IMR-90 (cell line): ENCODE measurements at regions not wholly inside any gene's neighbourhood (a gene's known extent, or its start where the extent isn't known, plus 50 kb on each side); places are given as distances from the start of the nearest gene placed in this dataset.
"Not testable (repeated sequence)": the region's sequence is repeated elsewhere in the genome, so short reads cannot be mapped to it uniquely, and the experiment has no call there.

Source experiments
- ATAC-seq: fragments of 200-7000 bp; cut with Tn5 transposase; 2 replicates; pipeline ENCODE4 v1.9.1; 2020; ENCODE audit warnings: low read depth, mild to moderate bottlenecking, moderate library complexity
- BruUV-seq: library from RNA; stranded (reverse); fragments of 400-500 nt; replicated peaks from 2 replicates; lab custom pipeline; 2021; lab: Mats Ljungman, UMichigan
- CTCF ChIA-PET: fragments of 300-600 bp; formaldehyde crosslinking; extraction: SDS; loops from one replicate; lab custom pipeline; 2021; ENCODE audit warnings: antibody characterized with exemption; lab: Yijun Ruan, JAX
- POLR2A ChIA-PET: fragments of 300-600 bp; sonication (Branson Sonifier 250); formaldehyde crosslinking; loops from one replicate; lab custom pipeline; 2022; ENCODE audit warnings: antibody characterized with exemption; ENCODE audit not compliant: unreplicated experiment; lab: Charles Lee
- DNase-seq: peaks from one replicate; pipeline ENCODE4 v3.0.0; 2013
- H2AFZ ChIP-seq: replicated peaks from 2 replicates; pipeline ENCODE3; 2013; ENCODE audit warnings: low read length, mild to moderate bottlenecking; ENCODE audit not compliant: poor library complexity
- H2AK5ac ChIP-seq: 2 replicates; pipeline ENCODE4 v1.6.1; 2013; ENCODE audit warnings: low read depth, low read length, inconsistent platforms
- H2AK9ac ChIP-seq: replicated peaks from 2 replicates; pipeline ENCODE3; 2013; ENCODE audit warnings: mild to moderate bottlenecking, low read depth, low read length, moderate library complexity; ENCODE audit not compliant: poor library complexity
- H2BK120ac ChIP-seq: 2 replicates; pipeline ENCODE4 v1.6.1; 2013; ENCODE audit warnings: low read depth, low read length, inconsistent platforms
- H2BK15ac ChIP-seq: 3 replicates; pipeline ENCODE4 v1.6.1; 2013; ENCODE audit warnings: low read depth, low read length, inconsistent platforms
- H2BK20ac ChIP-seq: 2 replicates; pipeline ENCODE4 v1.6.1; 2013; ENCODE audit warnings: low read depth, mild to moderate bottlenecking, inconsistent platforms, low read length, moderate library complexity
- H2BK5ac ChIP-seq: 2 replicates; pipeline ENCODE4 v1.6.1; 2013; ENCODE audit warnings: mild to moderate bottlenecking, low read depth, low read length, inconsistent platforms; ENCODE audit not compliant: poor library complexity, severe bottlenecking
- H3K14ac ChIP-seq: replicated peaks from 2 replicates; pipeline ENCODE4 v1.6.1; 2013; ENCODE audit warnings: low read depth, low read length, inconsistent platforms
- H3K18ac ChIP-seq: 2 replicates; pipeline ENCODE4 v1.6.1; 2013; ENCODE audit warnings: low read depth, low read length, control low read depth
- H3K23ac ChIP-seq: 2 replicates; pipeline ENCODE4 v1.6.1; 2013; ENCODE audit warnings: low read depth, low read length, inconsistent platforms
- H3K27ac ChIP-seq: 2 replicates; pipeline ENCODE4 v1.5.1; 2013; ENCODE audit warnings: mild to moderate bottlenecking, control low read depth, low read length; ENCODE audit not compliant: insufficient read depth
- H3K27me3 ChIP-seq: 2 replicates; pipeline ENCODE4 v1.6.1; 2013; ENCODE audit warnings: low read length; ENCODE audit not compliant: control insufficient read depth, insufficient read depth
- H3K36me3 ChIP-seq: 2 replicates; pipeline ENCODE4 v1.6.1; 2013; ENCODE audit warnings: low read length, mixed read lengths; ENCODE audit not compliant: control insufficient read depth, insufficient read depth
- H3K4ac ChIP-seq: 2 replicates; pipeline ENCODE4 v1.6.1; 2013; ENCODE audit warnings: low read depth, low read length, inconsistent platforms
- H3K4me1 ChIP-seq: 2 replicates; pipeline ENCODE4 v1.6.1; 2013; ENCODE audit warnings: low read length, mixed read lengths; ENCODE audit not compliant: control insufficient read depth, insufficient read depth
- H3K4me2 ChIP-seq: 2 replicates; pipeline ENCODE4 v1.6.1; 2013; ENCODE audit warnings: low read depth, mild to moderate bottlenecking, control low read depth, low read length, moderate library complexity
- H3K4me3 ChIP-seq: 2 replicates; pipeline ENCODE4 v1.5.1; 2013; ENCODE audit warnings: low read depth, mild to moderate bottlenecking, control low read depth, low read length, moderate library complexity; ENCODE audit not compliant: insufficient read depth
- H3K56ac ChIP-seq: 2 replicates; pipeline ENCODE4 v1.6.1; 2013; ENCODE audit warnings: low read length, inconsistent platforms; ENCODE audit not compliant: insufficient read depth; ENCODE audit errors: extremely low read depth
- H3K79me1 ChIP-seq, 2 experiments: 2 replicates each; pipeline ENCODE4 v1.6.1; 2013; ENCODE audit warnings: low read length in 2 of 2, inconsistent platforms in 1 of 2, low read depth in 1 of 2
- H3K9ac ChIP-seq: 2 replicates; pipeline ENCODE4 v1.6.1; 2013; ENCODE audit warnings: low read depth, low read length, control low read depth
- H3K9me1 ChIP-seq: 2 replicates; pipeline ENCODE4 v1.6.1; 2013; ENCODE audit warnings: low read length, inconsistent platforms; ENCODE audit not compliant: insufficient read depth
- H3K9me3 ChIP-seq: 2 replicates; pipeline ENCODE4 v1.6.1; 2013; ENCODE audit warnings: low read length; ENCODE audit not compliant: control insufficient read depth, insufficient read depth
- H4K20me1 ChIP-seq: 2 replicates; pipeline ENCODE4 v1.6.1; 2013; ENCODE audit warnings: low read length, inconsistent platforms; ENCODE audit not compliant: insufficient read depth
- H4K5ac ChIP-seq: 2 replicates; pipeline ENCODE4 v1.6.1; 2013; ENCODE audit warnings: mild to moderate bottlenecking, low read depth, low read length, control low read depth
- H4K8ac ChIP-seq, 2 experiments: 2 replicates each; pipeline ENCODE4 v1.6.1; 2013; ENCODE audit warnings: low read depth in 2 of 2, low read length in 2 of 2, control low read depth in 1 of 2, inconsistent platforms in 1 of 2
- H4K91ac ChIP-seq: 2 replicates; pipeline ENCODE4 v1.6.1; 2013; ENCODE audit warnings: low read depth, low read length, inconsistent platforms; ENCODE audit not compliant: insufficient read depth
- CTCF ChIP-seq: conservative IDR thresholded peaks from 2 replicates; pipeline ENCODE4 v1.5.1; 2012; ENCODE audit warnings: mild to moderate bottlenecking, low read depth, low read length, improper control_type of control experiment
- RAD21 ChIP-seq: IDR thresholded peaks from 2 replicates; pipeline ENCODE4 v1.6.1; 2012; ENCODE audit warnings: low read length, improper control_type of control experiment
- RCOR1 ChIP-seq: IDR thresholded peaks from 2 replicates; pipeline ENCODE4 v1.6.1; 2012; ENCODE audit warnings: mild to moderate bottlenecking, low read length, improper control_type of control experiment; ENCODE audit not compliant: insufficient replicate concordance
- WGBS, 2 experiments: methylation state at CpG; one replicate each; pipeline versions ENCODE4 v1.1.5 to v1.1.7; 2013; ENCODE audit warnings: missing lambda C conversion rate in 2 of 2; ENCODE audit not compliant: insufficient read length in 1 of 2; ENCODE audit errors: extremely low coverage in 2 of 2; 5-methylcytosine and 5-hydroxymethylcytosine counted together
- dilution Hi-C: fragments of 300-500 bp; cut with HindIII; formaldehyde crosslinking; loops from one replicate; pipeline ENCODE4 v1.14.3; 2018; ENCODE audit warnings: low sequenced_read_pairs; ENCODE audit not compliant: unreplicated experiment
- in situ Hi-C: fragments of 300-500 bp; cut with MboI; formaldehyde crosslinking; loops from 3 replicates; pipeline ENCODE4 v1.14.3; 2019; ENCODE audit warnings: low sequenced_read_pairs, inconsistent platforms, mixed read lengths
- intact Hi-C: fragments of 100-400 bp; cut with micrococcal nuclease; formaldehyde crosslinking; loops from 2 replicates; pipeline ENCODE4 v1.10.0; 2022

- dilution Hi-C loops = no loop called here
These were observed 269.8 kb downstream of the SV2B start for GRCh38 chr15:91369823-91370222.

GRCh38 chr15:91371345-91371744 lies 271.3 kb downstream of the SV2B start:
- H4K8ac ChIP-seq, H2AK5ac ChIP-seq, dilution Hi-C loops, H3K14ac ChIP-seq, H3K9ac ChIP-seq, H3K56ac ChIP-seq, H3K18ac ChIP-seq, H4K5ac ChIP-seq, H4K91ac ChIP-seq, H2BK120ac ChIP-seq, H3K9me3 ChIP-seq, in situ Hi-C loops, H3K79me1 ChIP-seq, H3K4me3 ChIP-seq, H2BK15ac ChIP-seq, POLR2A ChIA-PET, H2AFZ ChIP-seq, H3K9me1 ChIP-seq, H3K36me3 ChIP-seq, H2BK5ac ChIP-seq, H3K4me1 ChIP-seq, BruUV-seq, H3K27me3 ChIP-seq, H4K20me1 ChIP-seq, H2BK20ac ChIP-seq, DNase-seq, H3K4ac ChIP-seq, ATAC-seq, intact Hi-C loops, H3K27ac ChIP-seq, H3K4me2 ChIP-seq, H2AK9ac ChIP-seq, H3K23ac ChIP-seq: not testable (repeated sequence)
- CTCF ChIA-PET = interaction anchor here (0.6 kb wide), 1 partner anchor 99 kb away, joined by 3 read pairs; no protein-coding TSS in a partner anchor
- WGBS, 2 experiments = no CpG with 5 or more reads among the region's 3 CpGs

More at GRCh38 chr15:91369823-91370222, 269.8 kb downstream of the SV2B start:
- Histone ChIP-seq H3K4me2 (no peak overlapping the region), H3K4ac (no peak overlapping the region), H2BK120ac (no peak overlapping the region), H3K18ac (no peak overlapping the region), H3K27me3 (no peaks in the 10 kb centered on the region), H3K4me1 (no peaks in the 10 kb centered on the region), H3K4me3 (no peak overlapping the region), H2AK9ac (no peak overlapping the region), H4K20me1 (no peaks in the 10 kb centered on the region), H3K36me3 (no peaks in the 10 kb centered on the region), H3K9me1 (no peaks in the 10 kb centered on the region), H4K8ac (no peak overlapping the region), H3K79me1 (no peaks in the 10 kb centered on the region), H2BK20ac (no peak overlapping the region), H3K9ac (no peak overlapping the region), H3K56ac (no peak overlapping the region), H3K14ac (no peak overlapping the region), H4K5ac (no peak overlapping the region), H2BK15ac (no peak overlapping the region), H3K27ac (no peak overlapping the region), H2BK5ac (no peak overlapping the region), H3K9me3 (no peaks in the 10 kb centered on the region), H4K91ac (no peak overlapping the region), H3K23ac (no peak overlapping the region), H2AK5ac (no peak overlapping the region), H2AFZ (no peak overlapping the region)
- TF ChIP-seq CTCF (no peak), RCOR1 (no peak), RAD21 (no peak)
- in situ Hi-C loops (no loop called here), intact Hi-C loops (no loop called here)
- POLR2A ChIA-PET = no interaction called here
- CTCF ChIA-PET = no interaction called here
- WGBS, 2 experiments = 47% methylated on average over 3 of the region's 7 CpGs; no CpG with 5 or more reads in 1 of the 2 experiments
- DNase-seq (no peak), ATAC-seq (no peak)
- BruUV-seq = no TSS peak
